ENCODE measurements at regions not wholly inside any gene's neighbourhood (a gene's known extent, or its start where the extent isn't known, plus 50 kb on each side); places are given as distances from the start of the nearest gene placed in this dataset.

GRCh38 chr1:96002969-96003964, 718.3 kb upstream of the PTBP2 start:
- Histone ChIP-seq H3K9me3 (no peaks in the 10 kb centered on the region), H3K4me1 (peaks cover 0 to 8% (median 0%) of the 10 kb centered on the region in 3 donors), H3K27ac (no peak overlapping the region), H3K27me3 (no peaks in the 10 kb centered on the region), H3K36me3 (no peaks in the 10 kb centered on the region), H3K4me3 (no peak overlapping the region)
- 81 to 88% methylated on average over 6 to 9 of the region's 9 CpGs for WGBS, 2 donors (ENCODE audit: low coverage in 1 of 2)
- ATAC-seq, result no peak
- TF ChIP-seq, protein P1, sequence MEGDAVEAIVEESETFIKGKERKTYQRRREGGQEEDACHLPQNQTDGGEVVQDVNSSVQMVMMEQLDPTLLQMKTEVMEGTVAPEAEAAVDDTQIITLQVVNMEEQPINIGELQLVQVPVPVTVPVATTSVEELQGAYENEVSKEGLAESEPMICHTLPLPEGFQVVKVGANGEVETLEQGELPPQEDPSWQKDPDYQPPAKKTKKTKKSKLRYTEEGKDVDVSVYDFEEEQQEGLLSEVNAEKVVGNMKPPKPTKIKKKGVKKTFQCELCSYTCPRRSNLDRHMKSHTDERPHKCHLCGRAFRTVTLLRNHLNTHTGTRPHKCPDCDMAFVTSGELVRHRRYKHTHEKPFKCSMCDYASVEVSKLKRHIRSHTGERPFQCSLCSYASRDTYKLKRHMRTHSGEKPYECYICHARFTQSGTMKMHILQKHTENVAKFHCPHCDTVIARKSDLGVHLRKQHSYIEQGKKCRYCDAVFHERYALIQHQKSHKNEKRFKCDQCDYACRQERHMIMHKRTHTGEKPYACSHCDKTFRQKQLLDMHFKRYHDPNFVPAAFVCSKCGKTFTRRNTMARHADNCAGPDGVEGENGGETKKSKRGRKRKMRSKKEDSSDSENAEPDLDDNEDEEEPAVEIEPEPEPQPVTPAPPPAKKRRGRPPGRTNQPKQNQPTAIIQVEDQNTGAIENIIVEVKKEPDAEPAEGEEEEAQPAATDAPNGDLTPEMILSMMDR (IDR thresholded peaks at IDR 0.05), result no peak
- TF ChIP-seq POLR2A (IDR thresholded peaks at IDR 0.05) (no peak), EP300 (IDR thresholded peaks at IDR 0.05) (no peak), POLR2AphosphoS5 (IDR thresholded peaks at IDR 0.05) (no peak)

GRCh38 chr1:96009831-96010434, 711.7 kb upstream of the PTBP2 start:
- no peak for TF ChIP-seq POLR2A (IDR thresholded peaks at IDR 0.05)
- TF ChIP-seq, protein P1 (IDR thresholded peaks at IDR 0.05), result no peak
- TF ChIP-seq EP300 (IDR thresholded peaks at IDR 0.05), result no peak
- no peak for TF ChIP-seq POLR2AphosphoS5 (IDR thresholded peaks at IDR 0.05)
- H3K36me3 ChIP-seq, result no peaks in the 10 kb centered on the region
- no peak for ATAC-seq

GRCh38 chr1:96011606-96012005, 710.0 kb upstream of the PTBP2 start:
- TF ChIP-seq POLR2A (IDR thresholded peaks at IDR 0.05), result no peak
- TF ChIP-seq, protein P1 (IDR thresholded peaks at IDR 0.05), result no peak
- no peak for TF ChIP-seq POLR2AphosphoS5 (IDR thresholded peaks at IDR 0.05)
- no peak for TF ChIP-seq EP300 (IDR thresholded peaks at IDR 0.05)
- 56 to 57% methylated on average over 4 of the region's 4 CpGs for WGBS, 2 donors (ENCODE audit: low coverage in 1 of 2)
- Histone ChIP-seq H3K9me3 (no peaks in the 10 kb centered on the region), H3K27ac (no peak overlapping the region), H3K27me3 (no peaks in the 10 kb centered on the region), H3K36me3 (no peaks in the 10 kb centered on the region), H3K4me1 (no peaks in the 10 kb centered on the region), H3K4me3 (no peak overlapping the region)
- ATAC-seq, result no peak

More at GRCh38 chr1:96009831-96010434, 711.7 kb upstream of the PTBP2 start:
- Histone ChIP-seq H3K9me3 (no peaks in the 10 kb centered on the region), H3K27me3 (no peaks in the 10 kb centered on the region), H3K4me1 (no peaks in the 10 kb centered on the region), H3K27ac (no peak overlapping the region), H3K4me3 (no peak overlapping the region)
- 61 to 81% methylated on average over 2 to 3 of the region's 3 CpGs for WGBS, 2 donors (ENCODE audit: low coverage in 1 of 2)

GRCh38 chr1:96016219-96016618, 705.4 kb upstream of the PTBP2 start:
- Histone ChIP-seq H3K27ac (no peak overlapping the region), H3K4me3 (no peak overlapping the region), H3K9me3 (no peaks in the 10 kb centered on the region), H3K27me3 (no peaks in the 10 kb centered on the region), H3K4me1 (no peaks in the 10 kb centered on the region), H3K36me3 (no peaks in the 10 kb centered on the region)
- WGBS, 2 donors (ENCODE audit: low coverage in 1 of 2), result 95 to 100% methylated on average over 3 of the region's 3 CpGs
- TF ChIP-seq, protein P1 (IDR thresholded peaks at IDR 0.05), result no peak
- TF ChIP-seq POLR2A (IDR thresholded peaks at IDR 0.05), result no peak
- no peak for TF ChIP-seq EP300 (IDR thresholded peaks at IDR 0.05)
- no peak for TF ChIP-seq POLR2AphosphoS5 (IDR thresholded peaks at IDR 0.05)
- ATAC-seq, result no peak
